Left renal cortex interstitium (tissue), 4 donors: ENCODE measurements at regions not wholly inside any gene's neighbourhood (a gene's known extent, or its start where the extent isn't known, plus 50 kb on each side); places are given as distances from the start of the nearest gene placed in this dataset.
"Not testable (repeated sequence)": the region's sequence is repeated elsewhere in the genome, so short reads cannot be mapped to it uniquely, and the experiment has no call there.

Experiments
- DNase-seq, 4 donors: peaks; one replicate each; pipeline ENCODE4 v3.0.0-alpha.2; 2013; ENCODE audit warnings: low read depth in 4 of 4, low spot score in 2 of 4, missing footprints in 1 of 4

DNA sequence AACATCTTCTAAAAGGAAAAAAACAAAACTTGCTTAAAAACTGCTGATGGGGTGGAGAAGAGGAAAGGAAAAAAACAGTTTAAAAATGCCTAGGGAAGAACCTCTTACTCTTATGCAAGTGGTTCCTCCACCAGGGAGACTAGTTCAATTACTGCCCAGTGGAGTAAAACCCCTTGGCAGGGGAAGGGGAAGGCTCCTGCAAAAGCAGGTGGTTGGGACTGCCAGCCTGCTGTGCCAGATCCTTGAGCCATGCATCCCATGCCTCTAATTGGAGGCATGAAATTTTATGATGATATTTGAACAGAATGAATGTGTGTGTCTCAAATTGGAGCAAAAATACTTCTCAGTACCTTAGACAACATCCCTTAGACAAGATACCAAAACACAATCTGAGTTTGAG lies 118.8 kb downstream of the FSCB start:
- no peak for DNase-seq

DNA sequence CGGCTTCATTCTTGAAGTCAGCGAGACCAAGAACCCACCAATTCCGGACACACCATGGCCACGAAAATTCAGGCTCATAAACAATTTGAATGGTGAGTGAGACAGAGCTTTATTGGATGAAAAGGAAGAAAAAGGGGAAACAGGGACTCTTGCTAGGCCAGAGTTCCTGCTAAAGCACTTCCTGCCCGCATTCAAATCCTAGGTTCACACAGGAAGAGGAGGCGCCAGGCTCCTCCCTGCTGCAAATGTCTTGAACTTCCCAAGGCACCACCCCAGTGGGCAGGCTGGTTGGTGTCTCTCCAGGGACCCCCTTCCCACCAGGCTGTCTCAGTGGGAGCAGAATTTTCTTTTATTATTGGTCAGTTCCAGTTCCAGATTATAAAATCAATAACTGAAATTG lies 121.2 kb downstream of the FSCB start:
- DNase-seq, result no peak

- DNase-seq, result not testable (repeated sequence)
Measured at GRCh38 chr14:44385296-44385695, 121.8 kb downstream of the FSCB start.

DNA sequence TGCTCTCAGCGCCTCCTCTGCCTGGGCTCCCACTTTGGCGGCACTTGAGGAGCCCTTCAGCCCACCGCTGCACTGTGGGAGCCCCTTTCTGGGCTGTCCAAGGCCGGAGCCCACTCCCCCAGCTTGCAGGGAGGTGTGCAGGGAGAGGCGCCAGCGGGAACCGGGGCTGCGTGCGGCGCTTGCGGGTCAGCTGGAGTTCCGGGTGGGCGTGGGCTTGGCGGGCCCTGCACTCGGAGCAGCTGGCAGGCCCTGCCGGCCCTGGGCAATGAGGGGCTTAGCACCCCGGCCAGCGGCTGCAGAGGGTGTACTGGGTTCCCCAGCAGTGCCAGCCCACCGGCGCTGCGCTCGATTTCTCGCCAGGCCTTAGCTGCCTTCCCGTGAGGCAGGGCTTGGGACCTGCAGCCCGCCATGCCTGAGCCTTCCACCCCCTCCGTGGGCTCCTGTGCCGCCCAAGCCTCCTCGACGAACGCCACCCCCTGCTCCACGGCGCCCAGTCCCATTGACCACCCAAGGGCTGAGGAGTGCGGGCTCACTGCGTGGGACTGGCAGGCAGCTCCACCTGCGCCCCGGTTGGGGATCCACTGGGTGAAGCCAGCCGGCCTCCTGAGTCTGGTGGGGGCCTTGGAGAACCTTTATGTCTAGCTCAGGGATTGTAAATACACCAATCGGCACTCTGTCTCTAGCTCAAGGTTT lies 122.3 kb downstream of the FSCB start:
- DNase-seq, result not testable (repeated sequence)

- DNase-seq, result no peak
Measured at GRCh38 chr14:44384093-44384492, 123.0 kb downstream of the FSCB start.

DNA sequence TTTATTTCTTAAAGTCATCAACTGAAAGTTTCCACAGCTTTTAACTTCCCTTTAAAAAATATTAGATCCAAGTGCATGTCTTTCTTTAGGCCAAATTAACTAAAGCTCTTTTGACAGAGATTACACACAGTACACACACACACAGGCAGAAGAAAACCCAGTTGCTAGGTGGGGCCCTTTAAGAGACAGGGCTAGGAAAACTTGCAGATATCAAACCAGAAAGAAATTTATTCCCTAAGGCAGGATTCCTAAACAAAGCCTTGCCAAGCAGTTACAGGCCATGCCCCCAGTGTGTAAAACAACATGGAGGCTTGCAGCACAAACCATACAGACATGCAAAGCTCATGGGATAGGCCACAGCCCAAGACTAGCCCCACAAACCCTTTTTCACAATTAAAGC lies 123.4 kb downstream of the FSCB start:
- DNase-seq, result no peak

DNA sequence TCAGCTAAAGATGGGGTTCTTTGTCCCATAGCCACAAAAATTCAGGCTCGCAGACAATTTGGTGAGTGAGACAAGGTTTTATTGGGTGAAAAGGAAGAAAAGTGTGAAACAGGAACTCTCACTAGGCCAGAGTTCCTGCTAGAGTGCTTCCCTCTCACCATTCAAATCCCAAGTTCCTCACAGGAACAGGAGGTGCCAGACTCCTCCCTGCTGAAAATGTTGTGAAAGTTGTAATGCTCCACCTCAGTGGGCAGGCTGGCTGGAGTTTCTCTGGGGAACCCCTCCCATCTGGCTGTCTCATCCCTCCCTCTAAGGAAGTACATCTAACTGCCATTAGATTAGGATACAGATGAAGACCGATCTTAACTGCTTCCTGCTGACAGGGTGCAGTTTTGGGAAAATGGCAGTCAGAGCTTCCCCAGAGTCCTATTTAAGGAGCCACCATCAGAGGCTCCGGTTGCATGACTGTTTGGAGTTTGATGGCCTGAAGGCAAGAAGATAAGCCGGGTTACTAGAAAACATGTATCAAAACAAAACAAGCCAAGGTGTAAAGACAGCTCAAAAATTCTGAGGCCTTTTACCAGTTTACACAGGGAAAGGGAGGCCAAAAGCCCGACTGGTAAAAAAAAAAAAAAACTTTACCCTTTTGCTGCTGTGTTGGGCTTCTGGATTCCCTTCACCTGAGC lies 127.6 kb downstream of the FSCB start:
- no peak for DNase-seq

GRCh38 chr14:44374906-44375305 lies 132.2 kb downstream of the FSCB start:
- DNase-seq, result no peak

DNA sequence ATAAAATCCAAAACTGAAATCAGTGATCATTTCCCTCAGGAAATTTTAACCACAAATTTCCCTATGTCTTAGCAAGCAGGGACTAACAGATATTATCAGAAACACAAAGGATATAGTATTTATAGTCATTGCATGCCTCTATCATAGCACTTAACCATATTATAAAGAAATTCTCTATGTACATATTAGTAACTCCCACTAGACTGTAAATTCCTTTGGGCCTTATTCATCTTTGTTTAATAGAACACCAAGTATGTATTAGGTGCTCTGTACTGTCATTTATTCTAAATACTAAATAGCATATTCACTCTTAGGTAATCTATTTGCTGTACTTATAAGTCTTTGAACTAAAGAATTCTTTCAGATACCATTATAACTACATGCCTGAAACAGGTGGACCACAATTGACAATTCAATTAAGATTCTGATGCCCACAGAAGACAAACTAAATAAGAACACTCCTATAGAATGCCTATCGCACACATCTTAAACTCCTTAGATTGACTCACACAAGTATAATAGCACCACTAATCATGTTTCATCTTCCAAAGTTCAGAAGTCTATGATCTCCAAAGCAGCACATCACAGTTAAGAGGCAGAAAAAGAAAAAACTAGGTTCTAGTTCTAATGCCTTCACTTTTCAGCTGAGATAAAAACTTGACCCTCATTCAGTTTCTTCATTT lies 134.1 kb downstream of the FSCB start:
- DNase-seq, result no peak

- no peak for DNase-seq
Measured at GRCh38 chr14:44372231-44372630, 134.9 kb downstream of the FSCB start.

- DNase-seq, result no peak
Measured at GRCh38 chr14:44370727-44371126, 136.4 kb downstream of the FSCB start.

GRCh38 chr14:44369401-44370123 lies 137.5 kb downstream of the FSCB start:
- no peak for DNase-seq

GRCh38 chr14:44361083-44361482 lies 146.0 kb downstream of the FSCB start:
- DNase-seq, result no peak

- DNase-seq, result no peak
Measured at GRCh38 chr14:44353805-44354204, 153.3 kb downstream of the FSCB start.

DNA sequence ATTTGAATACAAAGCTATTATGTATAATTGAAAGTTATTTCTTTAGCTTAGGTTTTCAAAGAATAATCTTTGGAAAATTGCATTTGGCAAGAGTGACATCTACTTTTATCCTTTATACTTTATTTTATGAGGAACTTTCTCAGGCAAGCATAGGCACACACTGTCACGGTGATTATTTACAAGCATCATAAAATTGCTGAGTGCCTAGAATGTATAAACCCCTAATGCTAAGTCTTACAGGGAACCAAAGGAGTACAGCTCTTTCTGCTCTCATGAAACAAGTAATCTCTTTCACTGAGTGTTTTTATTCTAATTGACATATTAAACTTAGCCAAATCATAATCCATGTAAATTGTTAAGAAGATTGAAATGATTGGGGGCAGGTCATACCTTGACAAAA lies 154.9 kb downstream of the FSCB start:
- DNase-seq, result no peak

- DNase-seq, result no peak
Measured at GRCh38 chr14:44347316-44347715, 159.8 kb downstream of the FSCB start.

- no peak for DNase-seq
Measured at GRCh38 chr14:44341116-44341515, 166.0 kb downstream of the FSCB start.

DNA sequence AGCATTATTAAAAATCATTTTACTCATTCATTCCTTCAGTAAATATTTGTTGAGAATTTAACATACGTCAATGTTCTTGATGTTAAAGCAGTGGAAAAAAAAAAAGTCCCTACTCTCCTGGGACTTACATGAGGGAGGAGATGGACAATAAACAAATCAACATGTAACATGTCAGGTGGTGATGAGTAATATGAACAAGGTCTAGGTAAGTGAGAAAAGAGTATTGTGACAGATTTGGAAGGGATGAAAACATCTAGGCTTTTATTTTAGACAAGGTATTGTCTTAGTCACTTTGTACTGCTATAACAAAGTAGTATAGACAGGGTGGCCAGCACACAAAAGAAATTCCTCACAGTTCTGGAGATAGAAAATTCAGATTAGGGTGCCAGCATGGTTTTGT lies 167.2 kb downstream of the FSCB start:
- DNase-seq, result no peak

DNA sequence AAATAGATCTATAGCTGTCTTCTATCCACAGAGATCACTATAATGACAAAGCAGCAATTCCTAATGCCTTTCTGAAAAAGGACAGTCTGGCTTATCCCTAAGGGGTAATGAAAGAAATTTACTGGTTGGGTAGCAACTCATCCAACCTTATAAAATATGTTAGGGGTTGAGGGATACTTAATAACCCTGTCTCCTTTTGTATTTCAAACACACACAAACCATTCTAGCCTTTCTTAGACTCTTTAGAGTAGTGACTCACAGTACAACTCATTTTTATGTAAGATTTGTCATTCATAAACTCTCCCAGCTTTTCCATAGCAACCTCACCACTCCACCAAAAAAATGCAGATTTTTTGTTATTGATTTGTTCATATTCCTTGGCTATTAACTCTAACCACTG lies 167.9 kb downstream of the FSCB start:
- no peak for DNase-seq

GRCh38 chr14:44317441-44317746 lies 189.7 kb downstream of the FSCB start:
- DNase-seq, result no peak

DNA sequence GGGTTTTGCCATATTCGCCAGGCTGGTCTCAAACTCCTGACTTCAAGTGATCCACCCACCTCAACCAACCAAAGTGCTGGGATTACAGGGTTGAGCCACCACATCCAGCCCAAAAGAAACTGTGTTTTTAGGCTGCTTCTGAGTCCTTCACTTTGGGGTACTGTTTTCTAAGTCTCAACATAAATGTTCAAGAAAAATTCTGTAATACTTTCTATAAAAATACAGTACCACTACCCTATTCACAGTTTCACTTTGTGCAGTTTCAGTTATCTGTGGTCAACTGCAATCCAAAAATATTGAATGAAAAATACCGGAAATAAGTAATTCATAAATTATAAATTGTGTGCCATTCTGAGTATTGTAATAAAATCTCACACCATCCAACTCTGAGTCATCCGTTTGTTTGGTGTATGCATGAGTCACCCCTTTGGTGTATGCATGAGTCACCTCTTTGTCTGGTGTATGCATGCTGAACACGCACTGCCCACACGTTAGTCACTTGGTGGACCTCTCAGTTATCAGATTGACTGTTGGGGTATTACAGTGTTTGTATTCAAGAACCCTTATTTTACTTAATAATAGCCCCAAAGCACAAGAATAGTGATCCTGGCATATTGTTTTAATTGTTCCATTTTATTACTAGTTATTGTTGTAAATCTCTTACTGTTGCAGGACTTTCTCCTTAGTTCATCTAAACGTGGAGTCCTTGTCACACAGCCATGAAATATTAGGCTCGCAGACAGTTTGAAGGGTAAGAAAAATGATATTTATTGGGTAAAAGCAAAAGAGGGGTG lies 190.2 kb downstream of the FSCB start:
- no peak for DNase-seq
